ENCODE measurements at regions not wholly inside any gene's neighbourhood (a gene's known extent, or its start where the extent isn't known, plus 50 kb on each side); places are given as distances from the start of the nearest gene placed in this dataset.

DNA sequence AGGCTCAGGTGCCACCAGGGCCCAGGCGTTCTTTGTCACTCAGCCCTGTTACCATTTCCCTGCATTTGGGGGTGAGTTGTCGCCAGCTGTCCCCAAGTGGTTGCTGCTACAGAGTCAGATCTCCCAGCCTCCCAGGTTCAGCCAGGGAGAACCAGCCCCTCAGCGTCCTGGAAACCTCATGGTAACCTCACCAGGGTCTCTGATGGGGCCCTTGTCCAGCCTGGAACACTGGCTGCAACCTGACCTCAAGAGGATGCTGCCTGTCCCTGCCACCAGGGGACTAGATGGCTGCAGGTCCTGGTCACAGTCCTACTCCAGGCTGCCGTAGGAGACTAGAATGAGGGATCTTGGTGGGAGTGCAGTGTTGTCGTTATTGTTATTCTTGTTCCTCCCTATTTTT, 228.3 kb upstream of the PDE10A start:
- Histone ChIP-seq H3K27ac (ENCODE audit: low read depth in 1 of 2, low read length in 2 of 2) (no peak overlapping the region), H3K4me2 (replicated peaks; ENCODE audit: extremely low read depth, low read length, poor library complexity, severe bottlenecking) (no peak overlapping the region), H3K27me3 (ENCODE audit: control insufficient read depth in 2 of 2, insufficient read depth in 2 of 2, low read length in 2 of 2) (no peaks in the 10 kb centered on the region), H2AFZ (ENCODE audit: insufficient read depth, low read depth, low read length, poor library complexity, severe bottlenecking) (no peak overlapping the region), H4K20me1 (ENCODE audit: insufficient read depth, low read length) (no peaks in the 10 kb centered on the region), H3K9ac (ENCODE audit: insufficient read depth, low read length, poor library complexity, severe bottlenecking) (no peak overlapping the region), H3K79me2 (ENCODE audit: insufficient read depth, low read length) (no peaks in the 10 kb centered on the region), H3K9me3 (replicated peaks in 1 of 2; ENCODE audit: control insufficient read depth in 1 of 2, insufficient read depth in 1 of 2, low read length in 2 of 2) (no peaks in the 10 kb centered on the region), H3K4me3 (replicated peaks in 1 of 3; ENCODE audit: low read depth in 2 of 3, low read length in 3 of 3) (no peak overlapping the region), H3K36me3 (replicated peaks in 1 of 2; ENCODE audit: control insufficient read depth in 1 of 2, insufficient read depth in 2 of 2, low read length in 2 of 2) (no peaks in the 10 kb centered on the region), H3K4me1 (ENCODE audit: control insufficient read depth in 1 of 2, insufficient read depth in 2 of 2, low read length in 2 of 2) (no peaks in the 10 kb centered on the region)
- no peaks in the 10 kb centered on the region for H3K4me1 Mint-ChIP-seq
- H3K9me3 Mint-ChIP-seq = peaks cover 0 to 9% (median 2%) of the 10 kb centered on the region in 7 donors
- TF ChIP-seq, protein P1, sequence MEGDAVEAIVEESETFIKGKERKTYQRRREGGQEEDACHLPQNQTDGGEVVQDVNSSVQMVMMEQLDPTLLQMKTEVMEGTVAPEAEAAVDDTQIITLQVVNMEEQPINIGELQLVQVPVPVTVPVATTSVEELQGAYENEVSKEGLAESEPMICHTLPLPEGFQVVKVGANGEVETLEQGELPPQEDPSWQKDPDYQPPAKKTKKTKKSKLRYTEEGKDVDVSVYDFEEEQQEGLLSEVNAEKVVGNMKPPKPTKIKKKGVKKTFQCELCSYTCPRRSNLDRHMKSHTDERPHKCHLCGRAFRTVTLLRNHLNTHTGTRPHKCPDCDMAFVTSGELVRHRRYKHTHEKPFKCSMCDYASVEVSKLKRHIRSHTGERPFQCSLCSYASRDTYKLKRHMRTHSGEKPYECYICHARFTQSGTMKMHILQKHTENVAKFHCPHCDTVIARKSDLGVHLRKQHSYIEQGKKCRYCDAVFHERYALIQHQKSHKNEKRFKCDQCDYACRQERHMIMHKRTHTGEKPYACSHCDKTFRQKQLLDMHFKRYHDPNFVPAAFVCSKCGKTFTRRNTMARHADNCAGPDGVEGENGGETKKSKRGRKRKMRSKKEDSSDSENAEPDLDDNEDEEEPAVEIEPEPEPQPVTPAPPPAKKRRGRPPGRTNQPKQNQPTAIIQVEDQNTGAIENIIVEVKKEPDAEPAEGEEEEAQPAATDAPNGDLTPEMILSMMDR (IDR thresholded peaks at IDR 0.05) = no peak
- no peaks in the 10 kb centered on the region for H3K36me3 Mint-ChIP-seq
- no peak overlapping the region for H3K27ac Mint-ChIP-seq
- intact Hi-C loops (cut with micrococcal nuclease) = no loop called here
- H3K4me3 Mint-ChIP-seq = no peak overlapping the region
- peaks cover 0 to 2% (median 2%) of the 10 kb centered on the region in 3 donors for H3K27me3 Mint-ChIP-seq (ENCODE audit: low read depth in 3 of 3)
- WGBS (ENCODE audit: insufficient coverage) = 87% methylated on average over 2 of the region's 5 CpGs
- no peak for DNase-seq

DNA sequence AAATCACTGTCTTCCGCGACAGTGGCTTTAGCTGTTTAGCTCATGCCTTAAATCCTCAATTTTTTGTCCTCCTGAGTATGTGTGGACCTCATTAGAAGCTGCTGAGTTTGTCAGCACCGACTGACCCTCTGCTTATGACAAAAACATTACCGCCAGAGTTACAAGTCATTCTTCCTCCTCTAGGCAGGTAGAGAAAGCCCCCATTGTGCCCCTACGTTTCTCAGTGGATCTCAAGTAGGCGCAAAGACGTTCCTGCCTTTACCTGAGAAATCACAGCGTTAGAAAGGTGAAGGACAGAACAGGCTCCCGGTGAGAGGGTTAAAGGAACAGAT, 227.3 kb upstream of the PDE10A start:
- Histone ChIP-seq H3K4me2 (replicated peaks; ENCODE audit: extremely low read depth, low read length, poor library complexity, severe bottlenecking) (no peak overlapping the region), H3K27ac (ENCODE audit: low read depth in 1 of 2, low read length in 2 of 2) (no peak overlapping the region), H3K79me2 (ENCODE audit: insufficient read depth, low read length) (no peaks in the 10 kb centered on the region), H3K9ac (ENCODE audit: insufficient read depth, low read length, poor library complexity, severe bottlenecking) (no peak overlapping the region), H2AFZ (ENCODE audit: insufficient read depth, low read depth, low read length, poor library complexity, severe bottlenecking) (no peak overlapping the region), H3K4me1 (ENCODE audit: control insufficient read depth in 1 of 2, insufficient read depth in 2 of 2, low read length in 2 of 2) (no peaks in the 10 kb centered on the region), H3K36me3 (replicated peaks in 1 of 2; ENCODE audit: control insufficient read depth in 1 of 2, insufficient read depth in 2 of 2, low read length in 2 of 2) (no peaks in the 10 kb centered on the region), H4K20me1 (ENCODE audit: insufficient read depth, low read length) (no peaks in the 10 kb centered on the region), H3K4me3 (replicated peaks in 1 of 3; ENCODE audit: low read depth in 2 of 3, low read length in 3 of 3) (no peak overlapping the region), H3K27me3 (ENCODE audit: control insufficient read depth in 2 of 2, insufficient read depth in 2 of 2, low read length in 2 of 2) (no peaks in the 10 kb centered on the region), H3K9me3 (replicated peaks in 1 of 2; ENCODE audit: control insufficient read depth in 1 of 2, insufficient read depth in 1 of 2, low read length in 2 of 2) (no peaks in the 10 kb centered on the region)
- no peak overlapping the region for H3K4me3 Mint-ChIP-seq
- H3K27ac Mint-ChIP-seq = no peak overlapping the region
- intact Hi-C loops (cut with micrococcal nuclease) = no loop called here
- TF ChIP-seq, protein P1 (IDR thresholded peaks at IDR 0.05) = no peak
- no peaks in the 10 kb centered on the region for H3K36me3 Mint-ChIP-seq
- 54% methylated on average over 6 of the region's 9 CpGs for WGBS (ENCODE audit: insufficient coverage)
- peaks cover 0 to 2% (median 2%) of the 10 kb centered on the region in 3 donors for H3K27me3 Mint-ChIP-seq (ENCODE audit: low read depth in 3 of 3)
- DNase-seq = no peak
- no peaks in the 10 kb centered on the region for H3K4me1 Mint-ChIP-seq
- peaks cover 0 to 9% (median 2%) of the 10 kb centered on the region in 7 donors for H3K9me3 Mint-ChIP-seq
